ENCODE measurements at regions not wholly inside any gene's neighbourhood (a gene's known extent, or its start where the extent isn't known, plus 50 kb on each side); places are given as distances from the start of the nearest gene placed in this dataset.
A peak's percentile ranks its signal among the peaks of the same experiment; 100 is the strongest.

GRCh38 chr12:131621701-131622421 lies 89.0 kb upstream of the SFSWAP start:
- ChIA-PET CTCF (no interaction called here), POLR2A (ENCODE audit: unreplicated experiment) (no interaction called here)
- intact Hi-C loops (cut with micrococcal nuclease) (no loop called here), in situ Hi-C loops (cut with MboI; ENCODE audit: low sequenced_read_pairs) (no loop called here), dilution Hi-C loops (cut with HindIII; ENCODE audit: low sequenced_read_pairs, unreplicated experiment) (no loop called here)
- Histone ChIP-seq H2BK120ac (ENCODE audit: low read depth, low read length) (no peak overlapping the region), H3K79me1 (ENCODE audit: low read depth in 1 of 2, low read length in 2 of 2) (no peaks in the 10 kb centered on the region), H3K56ac (ENCODE audit: extremely low read depth, insufficient read depth, low read length) (no peak overlapping the region), H3K36me3 (ENCODE audit: control insufficient read depth, insufficient read depth, low read length) (no peaks in the 10 kb centered on the region), H3K9me1 (ENCODE audit: insufficient read depth, low read length) (no peaks in the 10 kb centered on the region), H3K4ac (ENCODE audit: low read depth, low read length) (no peak overlapping the region), H4K8ac (ENCODE audit: low read depth in 2 of 2, low read length in 2 of 2) (no peak overlapping the region), H2BK15ac (ENCODE audit: low read depth, low read length) (no peak overlapping the region), H3K14ac (replicated peaks; ENCODE audit: low read depth, low read length) (no peak overlapping the region), H2BK5ac (ENCODE audit: low read depth, low read length, poor library complexity, severe bottlenecking) (no peak overlapping the region), H3K4me2 (ENCODE audit: low read depth, low read length) (no peak overlapping the region), H3K27me3 (ENCODE audit: control insufficient read depth, insufficient read depth, low read length) (no peaks in the 10 kb centered on the region), H4K5ac (ENCODE audit: low read depth, low read length) (no peak overlapping the region), H2AFZ (replicated peaks; ENCODE audit: low read length, poor library complexity) (peak overlapping the region; percentile 41), H3K9me3 (ENCODE audit: control insufficient read depth, insufficient read depth, low read length) (no peaks in the 10 kb centered on the region), H2AK9ac (replicated peaks; ENCODE audit: low read depth, low read length, poor library complexity) (no peak overlapping the region), H3K23ac (ENCODE audit: low read depth, low read length) (no peak overlapping the region), H2AK5ac (ENCODE audit: low read depth, low read length) (no peak overlapping the region), H3K9ac (ENCODE audit: low read depth, low read length) (no peak overlapping the region), H3K27ac (ENCODE audit: insufficient read depth, low read length) (no peak overlapping the region), H3K4me3 (ENCODE audit: insufficient read depth, low read depth, low read length) (no peak overlapping the region), H3K18ac (ENCODE audit: low read depth, low read length) (no peak overlapping the region), H2BK20ac (ENCODE audit: low read depth, low read length) (no peak overlapping the region), H4K20me1 (ENCODE audit: insufficient read depth, low read length) (no peaks in the 10 kb centered on the region), H3K4me1 (ENCODE audit: control insufficient read depth, insufficient read depth, low read length) (no peaks in the 10 kb centered on the region), H4K91ac (ENCODE audit: insufficient read depth, low read depth, low read length) (no peak overlapping the region)
- ATAC-seq (ENCODE audit: low read depth) (no peak), DNase-seq (no peak)
- no TSS peak for BruUV-seq (replicated peaks)
- WGBS, 2 experiments (ENCODE audit: extremely low coverage in 2 of 2, insufficient read length in 1 of 2) = 4% methylated on average over 4 of the region's 19 CpGs; no CpG with 5 or more reads in 1 of the 2 experiments
- TF ChIP-seq FOS (IDR thresholded peaks at IDR 0.05; ENCODE audit: low read depth, low read length) = no peak
- no peak for TF ChIP-seq MAZ (IDR thresholded peaks at IDR 0.05; ENCODE audit: borderline replicate concordance, low read depth, low read length)
- TF ChIP-seq NFE2L2 (IDR thresholded peaks at IDR 0.05; ENCODE audit: low read depth, low read length) = no peak
- TF ChIP-seq RCOR1 (IDR thresholded peaks at IDR 0.05; ENCODE audit: insufficient replicate concordance, low read length) = no peak
- TF ChIP-seq RAD21 (IDR thresholded peaks at IDR 0.05; ENCODE audit: low read length) = no peak
- no peak for TF ChIP-seq CEBPB (IDR thresholded peaks at IDR 0.05; ENCODE audit: low read depth, low read length)
- TF ChIP-seq SMC3 (IDR thresholded peaks at IDR 0.05; ENCODE audit: low read depth, low read length) = no peak
- TF ChIP-seq BHLHE40 (IDR thresholded peaks at IDR 0.05; ENCODE audit: low read depth, low read length) = no peak
- no peak for TF ChIP-seq MXI1 (IDR thresholded peaks at IDR 0.05; ENCODE audit: borderline replicate concordance, low read depth, low read length)
- TF ChIP-seq POLR2A (IDR thresholded peaks at IDR 0.05; ENCODE audit: low read depth, low read length) = no peak
- TF ChIP-seq MAFK (IDR thresholded peaks at IDR 0.05; ENCODE audit: low read depth, low read length) = no peak
- TF ChIP-seq CHD1 (IDR thresholded peaks at IDR 0.05; ENCODE audit: low read depth, low read length) = no peak
- no peak for TF ChIP-seq ELK1 (IDR thresholded peaks at IDR 0.05; ENCODE audit: borderline replicate concordance, low read depth, low read length)
- TF ChIP-seq, protein P1, sequence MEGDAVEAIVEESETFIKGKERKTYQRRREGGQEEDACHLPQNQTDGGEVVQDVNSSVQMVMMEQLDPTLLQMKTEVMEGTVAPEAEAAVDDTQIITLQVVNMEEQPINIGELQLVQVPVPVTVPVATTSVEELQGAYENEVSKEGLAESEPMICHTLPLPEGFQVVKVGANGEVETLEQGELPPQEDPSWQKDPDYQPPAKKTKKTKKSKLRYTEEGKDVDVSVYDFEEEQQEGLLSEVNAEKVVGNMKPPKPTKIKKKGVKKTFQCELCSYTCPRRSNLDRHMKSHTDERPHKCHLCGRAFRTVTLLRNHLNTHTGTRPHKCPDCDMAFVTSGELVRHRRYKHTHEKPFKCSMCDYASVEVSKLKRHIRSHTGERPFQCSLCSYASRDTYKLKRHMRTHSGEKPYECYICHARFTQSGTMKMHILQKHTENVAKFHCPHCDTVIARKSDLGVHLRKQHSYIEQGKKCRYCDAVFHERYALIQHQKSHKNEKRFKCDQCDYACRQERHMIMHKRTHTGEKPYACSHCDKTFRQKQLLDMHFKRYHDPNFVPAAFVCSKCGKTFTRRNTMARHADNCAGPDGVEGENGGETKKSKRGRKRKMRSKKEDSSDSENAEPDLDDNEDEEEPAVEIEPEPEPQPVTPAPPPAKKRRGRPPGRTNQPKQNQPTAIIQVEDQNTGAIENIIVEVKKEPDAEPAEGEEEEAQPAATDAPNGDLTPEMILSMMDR (conservative IDR thresholded peaks at IDR 0.05; ENCODE audit: low read depth, low read length) = no peak
- no peak for TF ChIP-seq RFX5 (IDR thresholded peaks at IDR 0.05; ENCODE audit: low read depth, low read length)
- TF ChIP-seq USF2 (IDR thresholded peaks at IDR 0.05; ENCODE audit: low read depth, low read length) = no peak

Data from IMR-90 (cell line).